Left lung (tissue), 4 donors: ENCODE measurements at regions not wholly inside any gene's neighbourhood (a gene's known extent, or its start where the extent isn't known, plus 50 kb on each side); places are given as distances from the start of the nearest gene placed in this dataset.
A peak's percentile ranks its signal among the peaks of the same experiment; 100 is the strongest.

Source experiments
- ATAC-seq: fragments of 200-7000 bp; cut with Tn5 transposase; one replicate; pipeline ENCODE4 v1.9.1; 2020; ENCODE audit warnings: moderate library complexity
- DNase-seq, 4 donors: peaks; one replicate each; pipeline ENCODE4 v3.0.0-alpha.2; 2013 to 2020
- H3K27ac ChIP-seq, 2 donors: fragments of 200-600 bp; sonication (generic) in 1 of 2; one replicate each; pipeline versions ENCODE4 v1.5.0 to v1.8.0; 2020 to 2021
- H3K27me3 ChIP-seq, 2 donors: fragments of 200-600 bp; sonication (generic) in 1 of 2; one replicate each; pipeline versions ENCODE4 v1.5.0 to v1.8.0; 2020 to 2021
- H3K36me3 ChIP-seq, 2 donors: fragments of 200-600 bp; sonication (generic) in 1 of 2; one replicate each; pipeline versions ENCODE4 v1.5.0 to v1.8.0; 2020 to 2021
- H3K4me1 ChIP-seq, 2 donors: fragments of 200-600 bp; one replicate each; pipeline ENCODE4 v1.8.0; 2021
- H3K4me3 ChIP-seq, 2 donors: fragments of 200-600 bp; sonication (generic) in 1 of 2; one replicate each; pipeline versions ENCODE4 v1.5.0 to v1.8.0; 2020 to 2021; ENCODE audit warnings: mild to moderate bottlenecking in 1 of 2
- H3K9me3 ChIP-seq, 2 donors: fragments of 200-600 bp; sonication (generic) in 1 of 2; one replicate each; pipeline versions ENCODE4 v1.5.0 to v1.8.0; 2020 to 2021
- intact Hi-C, 2 donors: fragments of 100-400 bp; cut with DNase I; formaldehyde crosslinking; loops; one replicate each; pipeline versions ENCODE4 v1.11.2 to v1.14.2; 2022
- TF ChIP-seq, protein P1 (sequence below), 2 donors: fragments of 200-600 bp; sonication (generic) in 1 of 2; IDR thresholded peaks; one replicate each; pipeline versions ENCODE4 v1.5.0 to v1.8.0; 2021; ENCODE audit warnings: antibody characterized with exemption in 2 of 2
- donor health status: DM: no; HTN: yes; CAD: no.
- donor health status: DM: no; HTN: no; CAD: no.

DNA sequence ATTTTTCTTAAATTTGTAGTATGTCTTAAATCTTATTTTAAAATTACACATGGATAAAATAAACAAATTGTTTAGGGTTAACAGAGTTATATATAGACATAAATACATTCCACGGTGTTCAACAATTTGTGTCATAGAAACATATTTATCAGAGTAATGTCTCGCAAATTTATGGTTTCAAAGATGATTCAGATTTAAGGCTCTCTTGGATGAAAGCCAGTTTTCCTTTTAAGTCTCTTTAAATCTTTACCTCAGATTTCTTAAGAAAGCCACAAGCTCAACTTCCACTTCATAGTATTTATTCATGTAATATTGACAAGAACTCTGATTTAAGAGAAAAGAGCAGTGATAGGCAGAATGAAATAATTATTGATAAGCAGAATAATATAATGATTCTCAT, 1254.8 kb upstream of the ADGRL3 start:
- Histone ChIP-seq H3K36me3 (no peaks in the 10 kb centered on the region), H3K9me3 (peaks cover 0 to 6% of the 10 kb centered on the region in 2 donors), H3K4me3 (no peak overlapping the region), H3K27ac (no peak overlapping the region), H3K4me1 (no peaks in the 10 kb centered on the region), H3K27me3 (no peaks in the 10 kb centered on the region)
- no peak for DNase-seq
- TF ChIP-seq, protein P1, sequence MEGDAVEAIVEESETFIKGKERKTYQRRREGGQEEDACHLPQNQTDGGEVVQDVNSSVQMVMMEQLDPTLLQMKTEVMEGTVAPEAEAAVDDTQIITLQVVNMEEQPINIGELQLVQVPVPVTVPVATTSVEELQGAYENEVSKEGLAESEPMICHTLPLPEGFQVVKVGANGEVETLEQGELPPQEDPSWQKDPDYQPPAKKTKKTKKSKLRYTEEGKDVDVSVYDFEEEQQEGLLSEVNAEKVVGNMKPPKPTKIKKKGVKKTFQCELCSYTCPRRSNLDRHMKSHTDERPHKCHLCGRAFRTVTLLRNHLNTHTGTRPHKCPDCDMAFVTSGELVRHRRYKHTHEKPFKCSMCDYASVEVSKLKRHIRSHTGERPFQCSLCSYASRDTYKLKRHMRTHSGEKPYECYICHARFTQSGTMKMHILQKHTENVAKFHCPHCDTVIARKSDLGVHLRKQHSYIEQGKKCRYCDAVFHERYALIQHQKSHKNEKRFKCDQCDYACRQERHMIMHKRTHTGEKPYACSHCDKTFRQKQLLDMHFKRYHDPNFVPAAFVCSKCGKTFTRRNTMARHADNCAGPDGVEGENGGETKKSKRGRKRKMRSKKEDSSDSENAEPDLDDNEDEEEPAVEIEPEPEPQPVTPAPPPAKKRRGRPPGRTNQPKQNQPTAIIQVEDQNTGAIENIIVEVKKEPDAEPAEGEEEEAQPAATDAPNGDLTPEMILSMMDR (IDR thresholded peaks at IDR 0.05) = no peak
- intact Hi-C loops = no loop called here
- no peak for ATAC-seq

DNA sequence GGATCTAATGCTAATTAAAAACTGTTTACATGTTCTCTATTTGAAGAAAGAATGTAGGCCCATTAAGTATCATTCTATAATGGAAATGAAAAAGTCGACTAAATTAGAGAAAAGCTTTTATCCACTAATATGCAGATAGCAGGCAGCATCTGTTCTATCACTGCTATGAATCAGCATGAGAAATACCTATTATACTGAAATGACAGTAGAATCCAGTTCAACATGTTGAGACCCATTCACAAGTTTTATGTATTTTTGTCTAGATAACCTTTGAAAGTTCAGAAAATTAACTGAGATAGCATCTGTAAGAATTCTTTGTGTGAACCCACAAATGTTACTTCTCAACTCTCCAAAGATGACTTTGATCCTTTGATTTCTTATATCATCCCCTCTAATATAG, 1254.4 kb upstream of the ADGRL3 start:
- no peak for DNase-seq
- ATAC-seq = no peak
- TF ChIP-seq, protein P1 (IDR thresholded peaks at IDR 0.05) = no peak

DNA sequence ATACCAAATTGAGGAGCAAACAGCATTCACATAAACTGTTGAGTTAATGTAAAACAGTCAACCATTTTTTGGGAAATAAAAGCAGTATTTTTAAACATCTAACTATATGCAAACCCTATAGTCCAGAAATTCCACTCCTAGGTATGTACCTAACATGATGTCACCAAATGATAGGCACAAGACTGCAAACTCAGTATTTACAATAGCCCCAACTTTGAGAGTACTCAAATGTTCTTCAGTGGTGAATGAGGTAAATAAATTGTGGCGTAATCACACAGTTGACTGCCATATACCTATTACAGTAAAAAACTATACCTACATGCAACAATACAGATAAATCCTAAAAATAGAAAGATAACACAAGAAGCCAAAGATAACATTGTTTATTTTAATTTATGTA, 1243.8 kb upstream of the ADGRL3 start:
- H3K4me1 ChIP-seq = no peaks in the 10 kb centered on the region
- no peak overlapping the region for H3K4me3 ChIP-seq
- no peaks in the 10 kb centered on the region for H3K27me3 ChIP-seq
- intact Hi-C loops = no loop called here
- H3K36me3 ChIP-seq = no peaks in the 10 kb centered on the region
- ATAC-seq (peak; percentile 94), DNase-seq (peak in 1 of 4 donors; percentile 18)
- H3K9me3 ChIP-seq = no peaks in the 10 kb centered on the region
- H3K27ac ChIP-seq = no peak overlapping the region
- TF ChIP-seq, protein P1 (IDR thresholded peaks at IDR 0.05) = no peak

More for the DNA sequence above, 1254.4 kb upstream of the ADGRL3 start:
- no peak overlapping the region for H3K4me3 ChIP-seq
- no peak overlapping the region for H3K27ac ChIP-seq
- peaks cover 0 to 6% of the 10 kb centered on the region in 2 donors for H3K9me3 ChIP-seq
- intact Hi-C loops = no loop called here
- H3K27me3 ChIP-seq = no peaks in the 10 kb centered on the region
- H3K36me3 ChIP-seq = no peaks in the 10 kb centered on the region
- no peaks in the 10 kb centered on the region for H3K4me1 ChIP-seq

DNA sequence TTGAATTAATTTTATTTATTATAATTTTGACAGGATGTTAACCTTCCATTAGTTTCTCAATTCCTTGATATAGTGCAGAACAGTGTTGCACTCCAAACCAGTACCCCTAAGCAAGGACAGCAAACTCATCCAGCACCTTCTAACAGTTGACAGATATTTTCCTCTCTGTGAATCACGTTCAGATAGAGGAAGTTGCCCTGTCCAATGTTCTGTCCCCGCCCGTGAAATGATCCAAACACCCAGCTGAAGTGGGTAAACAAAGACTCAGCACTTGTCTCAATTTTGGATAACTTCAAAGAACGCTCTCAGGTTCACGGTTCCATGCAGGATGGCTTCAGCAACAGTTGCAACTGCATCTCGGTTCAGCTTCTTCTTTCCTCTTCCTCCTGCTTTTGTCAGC, 1240.0 kb upstream of the ADGRL3 start:
- H3K36me3 ChIP-seq = no peaks in the 10 kb centered on the region
- no peaks in the 10 kb centered on the region for H3K9me3 ChIP-seq
- H3K27me3 ChIP-seq = no peaks in the 10 kb centered on the region
- no peaks in the 10 kb centered on the region for H3K4me1 ChIP-seq
- no peak overlapping the region for H3K4me3 ChIP-seq
- TF ChIP-seq, protein P1 (IDR thresholded peaks at IDR 0.05) = no peak
- no peak overlapping the region for H3K27ac ChIP-seq
- intact Hi-C loops = no loop called here
- no peak for DNase-seq
- peak; percentile 50 for ATAC-seq

DNA sequence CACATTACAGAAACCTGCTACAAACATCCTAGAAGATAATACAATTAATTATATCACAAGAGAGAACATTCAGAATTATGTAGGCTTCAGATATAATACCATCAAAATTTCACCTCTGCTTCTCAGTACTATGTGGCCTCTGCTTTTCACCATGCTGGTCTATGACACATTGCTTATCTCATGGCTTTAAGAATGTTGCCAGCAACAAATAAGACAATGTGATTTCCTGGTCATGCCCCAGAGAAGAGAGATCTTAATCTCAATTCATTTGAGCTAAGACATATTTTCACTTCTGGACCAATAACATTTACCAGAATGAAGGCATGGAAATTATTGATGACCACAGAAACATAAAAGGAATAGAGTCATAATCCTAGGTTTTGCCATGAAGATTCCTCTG, 1233.4 kb upstream of the ADGRL3 start:
- intact Hi-C loops = no loop called here
- no peak for ATAC-seq
- H3K4me3 ChIP-seq = no peak overlapping the region

More for the DNA sequence above, 1233.4 kb upstream of the ADGRL3 start:
- TF ChIP-seq, protein P1 (IDR thresholded peaks at IDR 0.05) = no peak
- Histone ChIP-seq H3K27me3 (no peaks in the 10 kb centered on the region), H3K4me1 (no peaks in the 10 kb centered on the region), H3K27ac (no peak overlapping the region), H3K9me3 (no peaks in the 10 kb centered on the region), H3K36me3 (no peaks in the 10 kb centered on the region)
- no peak for DNase-seq
